ENCODE measurements at regions not wholly inside any gene's neighbourhood (a gene's known extent, or its start where the extent isn't known, plus 50 kb on each side); places are given as distances from the start of the nearest gene placed in this dataset.

DNA sequence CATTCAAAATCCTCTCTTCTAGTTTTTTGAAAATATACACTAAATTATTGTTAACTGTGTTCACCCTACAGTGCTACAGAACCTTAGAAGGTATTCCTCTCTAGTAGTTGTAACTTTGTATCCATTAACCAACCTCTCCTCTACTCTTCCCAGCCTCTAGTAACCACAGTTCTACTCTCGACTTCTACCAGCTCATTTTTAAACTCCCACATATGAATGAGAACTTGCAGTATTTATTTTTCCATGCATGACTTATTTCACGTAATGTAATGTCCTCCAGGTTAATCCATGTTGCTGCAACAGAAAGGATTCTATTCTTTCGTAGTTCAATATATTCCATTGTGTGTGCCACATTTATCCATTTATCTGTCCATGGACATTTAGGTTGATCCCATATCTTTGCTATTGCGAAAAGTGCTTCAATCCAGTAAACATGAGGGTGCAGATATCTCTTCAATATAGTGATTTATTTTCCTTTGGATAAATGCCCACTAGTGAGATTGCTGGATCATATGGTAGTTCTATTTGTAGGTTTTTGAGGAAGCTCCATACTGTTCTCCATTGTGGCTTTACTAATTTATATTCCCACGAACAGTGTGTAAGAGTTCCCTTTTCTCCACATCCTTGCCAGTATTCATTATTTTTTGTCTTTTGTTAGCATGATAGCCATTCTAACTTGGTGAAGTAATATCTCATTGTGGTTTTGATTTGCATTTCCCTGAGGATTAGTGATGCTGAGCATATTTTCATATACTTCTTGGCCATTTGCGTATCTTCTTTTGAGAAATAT, 113.7 kb upstream of the SMAD3 start:
- DNase-seq (ENCODE audit: low spot score), result no peak
- intact Hi-C loops (cut with DNase I), result loop anchor here in 1 of 2 donors (5.0 kb wide), 1 partner anchor 501 kb away; no protein-coding TSS in a partner anchor

DNA sequence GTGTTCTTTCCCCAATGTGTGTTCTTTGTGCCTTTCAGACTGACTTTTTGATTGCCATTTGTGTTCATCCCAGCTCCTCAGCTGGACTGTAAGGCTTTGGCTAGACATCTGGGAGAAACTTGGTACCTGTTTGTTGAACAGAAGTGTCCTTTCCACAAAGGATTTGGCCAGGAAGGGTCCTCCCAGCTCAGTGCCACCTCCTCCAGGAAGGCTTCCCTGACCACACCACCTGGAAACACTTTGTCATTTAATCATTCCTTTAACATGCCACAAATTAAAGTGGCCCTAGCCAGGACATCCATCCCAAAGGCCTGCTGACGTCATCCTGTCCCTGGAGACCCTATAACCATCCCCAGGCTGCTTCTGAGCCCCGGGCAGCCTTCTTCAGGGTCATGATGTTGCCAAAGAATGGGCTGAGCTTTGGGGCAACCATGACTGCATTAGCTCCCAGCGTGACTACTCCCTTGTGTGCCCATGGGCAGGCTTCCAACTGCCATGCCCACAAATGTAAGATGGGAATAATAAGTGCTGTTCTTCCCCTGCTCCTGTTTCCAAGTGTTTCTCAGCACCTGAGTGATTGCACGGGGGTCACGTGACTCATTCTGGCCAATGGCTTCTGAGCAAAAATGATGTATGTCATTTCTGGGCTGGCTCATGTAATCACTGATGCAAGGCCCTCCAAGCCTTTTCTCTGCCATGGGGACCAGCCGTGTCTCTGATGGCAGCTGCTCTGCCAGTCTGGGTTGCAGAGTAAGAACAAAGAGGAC, 112.5 kb upstream of the SMAD3 start:
- intact Hi-C loops (cut with DNase I), result loop anchor here in 1 of 2 donors (5.0 kb wide), 1 partner anchor 499 kb away; no protein-coding TSS in a partner anchor
- no peak for DNase-seq (ENCODE audit: low spot score)

DNA sequence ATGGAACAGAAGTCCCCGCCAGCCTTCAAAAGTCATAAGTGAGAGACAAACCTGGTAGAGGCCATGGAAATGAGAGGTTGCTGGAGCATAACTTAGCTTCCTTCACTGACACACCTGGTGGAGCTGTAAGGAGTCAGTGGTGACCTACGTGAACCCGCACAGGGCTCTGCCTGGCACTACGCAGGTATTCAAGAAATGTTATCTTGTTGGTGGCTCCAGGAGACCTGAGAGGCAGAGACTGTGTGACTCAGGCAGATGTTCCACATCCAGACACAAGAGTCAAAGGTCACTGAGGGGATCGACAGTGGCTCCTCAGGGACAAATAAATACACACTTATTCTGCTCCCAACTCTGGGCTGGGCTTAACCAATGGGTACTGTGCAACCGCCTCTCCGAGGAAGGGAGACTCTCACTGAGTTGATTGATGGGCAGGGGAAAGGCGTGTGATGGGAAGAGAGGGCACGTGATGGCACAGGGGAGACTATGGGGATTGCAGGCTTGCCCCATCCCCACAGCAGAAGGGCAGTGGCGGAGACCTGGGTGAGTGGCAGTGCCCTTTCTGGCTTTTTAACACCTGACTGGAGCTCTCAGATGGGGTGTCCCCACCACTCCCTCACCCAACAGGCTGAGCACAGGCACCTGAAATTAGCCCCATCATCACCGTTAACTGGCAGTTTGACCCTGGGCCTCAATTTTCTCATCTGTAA, 111.7 kb upstream of the SMAD3 start:
- no peak for DNase-seq (ENCODE audit: low spot score)
- intact Hi-C loops (cut with DNase I), result loop anchor here in 1 of 2 donors (5.0 kb wide), 1 partner anchor 499 kb away; no protein-coding TSS in a partner anchor

DNA sequence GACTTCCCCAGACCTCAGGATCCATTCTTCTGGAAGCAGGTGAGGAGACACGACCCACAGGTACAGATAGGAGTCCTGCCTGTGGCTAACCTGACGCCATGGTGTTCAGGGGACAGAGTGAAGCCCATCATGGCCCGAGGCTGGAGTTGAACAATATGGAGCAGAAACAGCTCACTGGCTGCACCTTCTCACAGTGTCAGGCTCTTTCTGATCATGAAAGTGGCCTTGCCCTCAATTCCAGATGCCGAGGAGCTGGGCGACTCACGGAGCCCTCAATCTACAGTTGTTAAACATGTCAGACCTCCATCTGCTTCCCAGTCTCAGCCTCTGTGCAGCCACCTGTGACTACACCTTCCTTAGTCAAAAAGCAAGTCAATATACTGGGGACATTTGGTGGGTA, 110.8 kb upstream of the SMAD3 start:
- intact Hi-C loops (cut with DNase I), result loop anchor here in 1 of 2 donors (5.0 kb wide), 1 partner anchor 498 kb away; no protein-coding TSS in a partner anchor

DNA sequence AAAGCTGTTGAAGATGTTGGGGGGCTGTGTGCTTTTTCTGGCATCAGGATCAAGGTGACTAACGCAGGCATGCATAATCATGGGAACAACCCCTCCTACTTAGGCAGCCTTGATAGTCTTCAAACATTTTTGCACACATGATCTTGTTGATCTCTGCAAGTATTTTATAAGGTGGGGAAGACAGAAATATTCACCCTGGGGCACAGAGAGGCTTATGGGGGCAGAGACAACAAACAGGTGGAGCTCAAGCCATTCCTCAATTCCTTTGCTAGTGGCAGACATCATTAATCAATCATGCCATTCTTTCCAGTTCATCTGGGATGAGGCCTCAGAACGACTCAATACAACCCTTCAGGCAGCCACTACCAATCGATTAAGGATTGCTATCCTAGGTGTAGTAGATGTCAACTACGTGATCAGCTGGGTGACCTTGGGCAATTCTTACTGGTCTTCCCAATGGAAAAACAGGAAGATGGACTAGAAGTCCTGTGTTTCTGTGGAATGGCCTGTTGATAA, 110.3 kb upstream of the SMAD3 start:
- DNase-seq (ENCODE audit: low spot score), result no peak
- intact Hi-C loops (cut with DNase I), result no loop called here

More for the DNA sequence above, 110.8 kb upstream of the SMAD3 start:
- no peak for DNase-seq (ENCODE audit: low spot score)

DNA sequence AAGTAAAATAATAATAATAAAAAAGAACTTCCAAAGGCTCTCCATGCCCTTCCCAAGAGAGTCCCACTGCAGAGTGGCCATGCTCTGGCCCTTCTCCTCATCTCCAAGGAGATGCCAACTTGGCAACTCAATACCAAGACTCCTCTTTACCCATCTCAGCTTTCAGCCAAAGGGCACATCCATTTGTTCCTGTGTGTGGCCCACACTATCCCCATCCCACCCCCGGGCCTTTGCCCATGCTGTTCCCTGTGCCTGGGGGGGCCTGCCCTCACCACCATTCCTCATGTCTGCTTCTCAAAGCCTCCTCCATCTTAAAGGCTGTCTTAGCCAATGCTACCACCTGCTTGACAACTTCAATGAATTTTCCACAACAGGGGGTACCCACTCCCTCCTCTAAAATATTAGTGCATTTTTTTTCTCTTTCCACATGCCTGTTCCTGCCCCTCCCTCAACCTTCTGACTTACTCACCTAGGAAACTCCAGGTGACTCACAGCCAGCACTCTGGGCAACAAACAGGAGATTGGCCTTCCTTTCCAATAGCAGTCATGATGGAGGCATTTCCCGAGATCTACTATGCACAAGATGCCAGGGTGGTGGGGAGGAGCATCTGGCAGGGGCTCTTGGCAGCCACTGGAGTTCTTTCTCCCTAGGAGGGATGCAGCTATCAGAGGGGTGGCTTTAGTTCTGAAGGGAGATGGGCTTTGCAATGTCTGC, 109.4 kb upstream of the SMAD3 start:
- no peak for DNase-seq (ENCODE audit: low spot score)
- intact Hi-C loops (cut with DNase I), result no loop called here

DNA sequence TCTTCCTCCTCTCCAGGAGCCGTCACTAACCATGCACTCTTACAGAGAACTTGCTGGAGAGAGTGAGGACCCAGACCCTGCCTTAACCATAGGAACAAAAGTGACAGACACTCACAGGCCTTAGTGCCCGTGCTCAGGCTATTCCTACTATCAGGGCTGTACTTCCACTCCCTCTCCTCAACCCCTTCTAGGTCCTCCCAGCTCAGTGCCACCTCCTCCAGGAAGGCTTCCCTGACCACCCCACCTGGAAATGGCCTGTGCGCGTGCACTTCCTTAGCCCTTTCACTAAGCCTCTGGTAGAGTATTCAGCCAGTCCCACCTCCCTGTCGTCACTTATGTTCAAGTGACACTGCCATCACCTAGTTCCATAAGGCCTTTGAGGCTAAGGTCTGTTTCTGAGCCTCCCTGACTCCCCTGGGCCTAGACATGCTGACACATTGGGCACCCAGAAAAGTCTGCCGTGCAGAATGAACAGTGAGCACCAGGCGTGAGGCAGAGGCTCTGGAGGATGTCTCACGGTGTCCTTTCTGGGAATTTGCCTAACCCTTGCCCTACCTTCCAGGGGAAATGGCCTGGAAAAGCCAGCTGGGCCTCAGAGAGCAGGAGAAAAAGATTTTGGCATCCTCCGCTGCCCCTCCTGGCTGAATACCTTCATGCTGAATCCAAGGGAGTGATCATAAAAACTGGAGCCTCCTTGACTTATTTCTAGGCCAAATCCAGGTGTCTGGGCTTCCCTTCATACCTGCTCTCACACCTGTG, 108.6 kb upstream of the SMAD3 start:
- intact Hi-C loops (cut with DNase I), result no loop called here
- no peak for DNase-seq (ENCODE audit: low spot score)

DNA sequence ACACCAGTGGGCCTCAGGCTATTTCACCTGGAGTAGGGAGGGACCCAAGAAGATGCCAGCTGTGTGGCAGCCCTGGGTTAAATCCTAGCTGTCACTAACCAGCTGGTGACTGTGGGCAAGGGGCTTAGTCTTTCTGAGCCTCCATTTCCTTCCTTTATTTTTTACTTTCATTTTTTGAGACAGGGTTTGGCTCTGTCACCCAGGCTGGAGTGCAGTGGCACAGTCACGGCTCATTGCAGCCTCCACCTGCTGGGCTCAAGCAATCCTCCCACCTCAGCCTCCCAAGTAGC, 108.0 kb upstream of the SMAD3 start:
- DNase-seq (ENCODE audit: low spot score), result no peak

DNA sequence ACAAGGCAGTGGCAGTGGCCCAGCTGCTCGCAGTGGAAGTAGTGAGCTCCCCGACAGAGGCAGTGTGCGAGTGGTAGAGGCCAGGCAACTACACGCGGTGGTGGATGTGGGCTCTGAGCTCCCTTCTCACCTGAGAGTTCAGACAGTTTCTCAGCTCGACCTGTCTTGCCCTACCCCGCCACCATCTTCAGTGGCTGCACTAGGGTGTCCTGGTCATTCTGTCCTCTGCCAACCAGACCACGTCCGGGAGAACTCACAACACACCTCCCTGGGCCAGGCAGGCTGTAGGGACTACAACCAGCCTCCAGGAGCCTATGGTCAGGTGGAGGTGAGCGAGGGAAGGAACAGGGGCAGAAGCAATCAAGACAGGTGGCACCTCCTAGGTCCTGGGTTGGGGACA, 106.3 kb upstream of the SMAD3 start:
- intact Hi-C loops (cut with DNase I), result no loop called here
- DNase-seq (ENCODE audit: low spot score), result no peak

More for the DNA sequence above, 108.0 kb upstream of the SMAD3 start:
- intact Hi-C loops (cut with DNase I), result no loop called here

DNA sequence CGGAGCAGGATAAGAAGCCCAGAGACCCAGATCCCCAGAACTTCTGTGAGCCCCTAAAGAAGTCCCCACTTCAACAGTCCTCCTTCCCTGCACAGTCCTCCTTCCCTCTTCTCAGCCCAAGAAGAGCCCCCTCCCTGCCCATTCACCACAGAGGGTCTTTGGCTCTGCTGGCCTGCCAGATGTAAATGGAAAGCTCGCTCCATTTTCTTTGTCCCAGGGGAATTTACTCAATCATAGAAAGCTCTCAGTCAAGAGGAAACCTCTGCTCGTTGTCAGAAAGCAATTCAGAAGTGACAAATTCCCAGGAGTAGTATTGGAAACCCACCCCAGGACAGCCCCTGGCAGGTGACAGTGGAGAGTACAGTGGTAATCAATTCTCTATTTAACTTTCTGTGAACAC, 105.5 kb upstream of the SMAD3 start:
- DNase-seq (ENCODE audit: low spot score), result no peak
- intact Hi-C loops (cut with DNase I), result no loop called here

DNA sequence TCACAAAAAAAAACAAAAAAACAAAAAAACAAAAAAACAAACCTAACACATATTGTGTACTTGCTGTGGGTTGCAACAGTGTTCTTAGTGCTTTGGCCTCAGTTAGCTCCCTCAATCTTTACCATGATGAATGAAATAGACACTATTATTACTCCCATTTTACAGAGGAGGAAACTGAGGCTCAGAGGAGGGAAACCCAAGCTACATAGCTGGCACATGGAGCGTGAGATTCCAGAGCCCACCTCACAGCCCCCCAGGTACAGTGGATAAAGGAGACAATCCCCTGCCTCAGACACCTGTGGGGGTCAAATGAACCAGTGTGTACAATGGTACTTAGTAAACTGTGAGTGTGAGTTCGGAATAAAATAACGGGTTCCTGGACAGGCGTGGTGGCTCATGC, 104.9 kb upstream of the SMAD3 start:
- DNase-seq (ENCODE audit: low spot score), result no peak

DNA sequence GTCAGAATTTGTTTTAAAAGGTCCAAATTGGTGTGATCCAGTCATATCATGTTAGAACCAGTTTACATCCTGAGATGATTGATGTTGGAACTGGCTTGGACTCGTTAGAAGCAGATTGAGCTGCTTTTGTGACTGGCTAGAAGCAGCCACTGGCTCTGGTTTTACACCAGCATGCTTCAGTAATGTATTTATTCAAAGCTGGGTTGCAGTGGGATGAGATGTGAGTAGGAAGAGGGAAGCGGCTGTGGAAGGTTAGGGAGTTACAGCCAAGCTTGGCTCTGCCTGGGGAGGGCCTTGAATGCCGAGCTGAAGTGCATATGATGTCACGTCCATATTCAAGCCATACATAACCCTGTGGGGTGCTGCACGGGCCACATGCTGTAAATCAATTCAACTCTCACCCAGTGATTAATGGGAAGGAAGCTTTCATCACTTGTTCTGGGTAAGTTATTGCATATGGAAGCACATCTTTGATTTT, 104.0 kb upstream of the SMAD3 start:
- intact Hi-C loops (cut with DNase I), result no loop called here
- no peak for DNase-seq (ENCODE audit: low spot score)

More for the DNA sequence above, 104.9 kb upstream of the SMAD3 start:
- intact Hi-C loops (cut with DNase I), result no loop called here

DNA sequence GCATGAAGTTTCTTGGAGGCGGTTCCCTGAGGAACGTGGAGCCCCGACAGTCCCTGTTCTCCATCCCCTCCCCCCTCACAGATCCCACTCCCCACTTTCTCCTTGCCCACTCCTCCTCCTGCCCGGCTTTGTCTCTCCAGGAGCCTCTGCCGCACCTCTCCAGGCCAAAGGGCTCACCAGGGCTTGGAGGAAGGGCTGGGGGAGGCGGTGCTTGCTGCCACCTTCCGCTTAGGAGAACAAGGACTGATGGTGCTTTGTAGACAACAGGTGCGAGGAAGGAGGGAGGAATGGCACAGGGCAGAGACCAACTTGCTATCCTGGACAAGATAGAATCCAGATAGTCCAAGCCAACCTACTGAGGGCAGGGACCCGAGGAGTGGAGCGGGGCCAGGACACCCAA, 103.5 kb upstream of the SMAD3 start:
- no peak for DNase-seq (ENCODE audit: low spot score)
- intact Hi-C loops (cut with DNase I), result no loop called here

DNA sequence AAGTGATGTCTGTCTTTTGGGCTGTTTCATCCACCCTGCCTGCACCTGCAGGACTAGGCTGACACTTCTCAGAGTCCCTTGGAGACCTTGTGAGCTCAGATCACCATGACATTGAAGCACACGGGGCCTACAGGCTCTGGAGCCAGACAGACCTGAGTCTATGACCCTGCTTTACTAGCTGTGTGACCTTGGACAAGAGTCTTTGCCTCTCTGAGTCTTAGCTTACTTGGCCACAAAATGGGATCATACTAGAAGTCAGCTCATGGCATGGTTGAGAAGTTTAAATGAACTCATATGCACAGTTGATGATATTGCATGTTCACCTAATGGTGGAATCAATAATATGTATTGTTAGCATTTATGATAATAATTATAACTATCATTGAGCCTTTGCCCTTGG, 102.9 kb upstream of the SMAD3 start:
- no peak for DNase-seq (ENCODE audit: low spot score)
- intact Hi-C loops (cut with DNase I), result no loop called here

DNA sequence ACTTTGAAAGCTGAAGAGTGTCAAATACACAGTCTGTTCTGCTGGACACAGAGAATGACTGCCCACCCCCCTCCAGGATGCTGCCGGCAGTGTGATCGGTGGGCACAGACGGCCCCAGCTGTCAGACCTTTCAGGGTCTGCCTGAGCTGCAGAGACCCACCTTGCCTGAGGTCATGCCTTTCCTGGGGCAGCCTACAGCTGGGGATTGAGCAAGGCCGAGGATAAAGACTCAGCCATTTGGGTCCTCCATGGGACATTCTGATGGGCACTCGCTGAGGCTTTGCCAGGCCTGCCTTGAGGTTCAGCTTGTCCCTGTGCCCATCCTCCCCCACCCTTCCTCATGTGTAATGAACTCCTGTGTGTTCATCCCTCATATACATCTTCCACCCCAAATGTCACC, 102.3 kb upstream of the SMAD3 start:
- intact Hi-C loops (cut with DNase I), result no loop called here
- DNase-seq (ENCODE audit: low spot score), result no peak

DNA sequence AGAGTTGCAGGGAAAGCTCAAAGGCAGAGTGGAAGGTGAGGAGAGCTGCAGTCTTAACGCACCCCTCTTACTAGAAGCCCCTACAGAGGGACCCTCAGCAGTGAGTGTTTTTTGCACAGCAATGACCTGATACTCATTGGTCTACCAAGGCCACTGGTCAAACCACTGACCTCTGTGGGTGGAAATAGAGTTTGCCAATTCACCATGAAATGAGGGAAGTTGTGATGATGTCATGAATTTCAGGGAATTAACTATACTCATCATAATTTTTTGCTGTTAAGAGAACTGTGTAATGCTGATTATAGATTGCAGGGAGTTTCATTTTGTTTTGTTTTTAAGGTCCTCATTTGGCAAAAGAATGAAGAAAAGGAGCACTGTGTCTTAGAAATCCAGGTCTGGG, 101.7 kb upstream of the SMAD3 start:
- intact Hi-C loops (cut with DNase I), result no loop called here
- no peak for DNase-seq (ENCODE audit: low spot score)

DNA sequence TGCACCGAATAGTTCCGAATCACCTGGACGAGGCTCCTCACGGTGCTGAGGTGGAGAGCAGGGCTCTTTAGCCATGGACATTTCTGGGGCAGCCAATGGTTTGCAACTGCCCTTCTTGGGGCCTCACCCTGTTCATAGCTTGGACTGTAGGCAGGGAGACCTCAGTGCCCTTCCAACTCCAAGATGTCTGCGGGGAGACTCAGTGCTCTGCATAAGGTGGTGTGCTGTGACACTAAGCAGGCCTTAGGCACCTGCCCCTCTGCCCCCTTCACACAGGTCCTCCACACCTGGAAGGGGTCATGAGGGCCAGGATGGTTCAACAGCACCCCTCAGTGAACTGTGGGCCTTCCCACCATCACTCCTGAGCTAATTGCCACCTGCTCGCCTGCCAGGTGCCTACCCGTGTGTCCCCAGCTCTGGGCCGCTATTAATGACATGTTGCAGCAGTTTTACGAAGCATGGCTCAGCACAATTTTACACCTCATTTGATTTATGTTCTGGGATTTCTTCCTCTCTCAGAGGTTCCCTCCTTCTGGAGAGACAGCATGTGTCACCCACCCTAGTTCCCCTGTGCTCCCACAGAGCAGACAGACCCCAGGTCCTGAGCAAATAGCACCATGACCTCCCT, 101.2 kb upstream of the SMAD3 start:
- no peak for DNase-seq (ENCODE audit: low spot score)

DNA sequence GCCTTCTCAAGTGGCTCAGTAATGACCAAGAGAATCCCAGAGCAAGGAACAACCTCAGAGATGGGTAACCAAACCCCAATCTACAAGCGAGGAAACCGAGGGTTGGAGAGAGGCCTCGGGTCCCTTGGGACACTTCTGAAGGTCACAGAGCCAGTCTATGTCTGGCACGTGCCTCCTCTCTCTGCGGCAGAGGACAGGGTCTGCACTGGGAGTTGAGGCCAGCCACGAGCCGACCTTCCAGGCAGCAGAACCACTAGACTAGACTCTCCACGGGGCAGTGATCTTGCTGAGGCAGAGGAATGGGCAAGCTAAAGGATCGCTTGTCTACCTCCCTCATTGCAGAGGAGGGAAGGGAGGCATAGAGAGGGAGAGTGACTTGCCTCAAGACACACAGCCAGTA, 100.6 kb upstream of the SMAD3 start:
- no peak for DNase-seq (ENCODE audit: low spot score)
- intact Hi-C loops (cut with DNase I), result no loop called here

More for the DNA sequence above, 101.2 kb upstream of the SMAD3 start:
- intact Hi-C loops (cut with DNase I), result no loop called here

Data from posterior vena cava (tissue), 2 donors.